ENCODE measurements at regions not wholly inside any gene's neighbourhood (a gene's known extent, or its start where the extent isn't known, plus 50 kb on each side); places are given as distances from the start of the nearest gene placed in this dataset.

DNA sequence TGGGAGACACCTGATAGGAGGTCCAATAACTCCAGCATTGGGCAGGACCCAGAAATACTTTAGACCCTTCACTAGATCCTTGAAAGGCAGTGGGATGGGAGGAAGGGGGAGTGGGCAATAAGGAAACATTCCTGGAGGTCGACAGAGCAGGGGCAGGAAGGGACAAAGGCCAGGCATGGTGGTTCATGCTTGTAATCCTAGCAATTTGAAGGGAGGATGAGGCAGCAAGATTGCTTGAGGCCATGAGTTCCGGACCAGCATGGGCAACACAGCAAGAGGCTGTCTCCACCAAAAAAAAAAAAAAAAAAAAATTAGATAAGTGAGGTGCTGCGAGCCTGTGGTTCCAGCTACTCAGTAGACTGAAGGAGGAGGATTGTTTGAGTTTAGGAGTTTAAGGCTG, 134.9 kb downstream of the JCAD start:
- DNase-seq, result no peak

DNA sequence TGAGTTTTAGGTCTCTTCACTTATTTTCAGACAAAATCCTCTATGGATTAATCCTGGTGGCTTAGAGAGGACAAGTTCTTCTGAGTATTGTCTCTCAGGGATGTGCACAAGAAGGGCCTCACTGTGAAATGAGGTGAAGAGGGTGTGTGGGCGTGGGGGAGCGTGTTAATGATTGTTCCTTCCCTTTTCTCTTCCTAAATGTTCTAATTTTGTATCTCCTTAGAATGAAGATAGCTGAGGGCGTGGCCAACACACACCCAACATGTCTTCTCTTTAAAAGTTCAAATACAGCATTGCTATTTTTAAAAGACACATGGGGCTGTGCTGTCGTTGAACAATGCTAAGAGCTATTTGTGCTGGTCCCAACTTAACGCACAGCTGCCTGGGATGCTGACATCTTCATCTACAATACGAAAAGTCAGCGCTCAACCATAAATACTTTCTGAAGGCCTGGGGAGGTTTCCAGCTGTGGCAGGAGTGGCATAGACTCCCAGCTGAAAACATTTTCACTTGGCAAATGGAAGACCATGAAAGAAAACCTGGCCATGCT, 135.9 kb downstream of the JCAD start:
- no peak for DNase-seq

DNA sequence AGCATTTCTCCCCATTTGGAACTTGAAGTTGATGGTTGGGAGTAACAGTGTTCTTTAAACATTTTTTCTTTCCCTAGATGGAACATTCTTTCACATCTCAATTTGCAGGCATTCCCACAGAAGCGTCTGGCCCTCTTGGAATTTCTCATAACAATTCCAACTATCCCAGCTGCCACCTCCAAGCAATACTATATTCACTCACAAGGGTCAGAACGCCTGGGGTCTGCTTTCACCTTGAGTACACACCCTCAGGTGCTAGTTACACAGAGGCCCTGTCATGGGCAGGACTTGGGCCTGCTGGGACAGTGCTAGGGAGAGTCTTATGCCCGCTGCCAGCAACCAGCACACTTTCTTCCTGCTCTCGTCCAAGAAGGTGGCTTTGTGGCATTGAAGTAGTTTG, 136.5 kb downstream of the JCAD start:
- DNase-seq, result no peak

DNA sequence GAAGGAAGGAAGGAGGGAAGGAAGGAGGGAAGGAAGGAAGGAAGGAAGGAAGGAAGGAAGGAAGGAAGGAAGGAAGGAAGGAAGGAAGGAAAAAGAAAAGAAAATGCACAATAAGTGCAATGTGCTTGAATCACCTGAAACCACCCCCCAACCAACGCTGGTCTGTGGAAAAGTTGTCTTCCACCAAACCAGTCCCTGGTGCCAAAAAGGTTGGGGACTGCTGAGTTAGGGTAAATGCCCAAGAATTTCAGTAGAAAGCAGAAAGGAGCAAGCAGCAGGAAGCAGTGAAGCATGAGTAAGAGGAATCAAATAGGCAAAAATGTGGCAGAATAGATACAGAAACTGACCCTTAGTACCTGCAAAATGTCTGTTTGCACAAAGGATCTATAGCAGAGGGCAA, 137.2 kb downstream of the JCAD start:
- no peak for DNase-seq

DNA sequence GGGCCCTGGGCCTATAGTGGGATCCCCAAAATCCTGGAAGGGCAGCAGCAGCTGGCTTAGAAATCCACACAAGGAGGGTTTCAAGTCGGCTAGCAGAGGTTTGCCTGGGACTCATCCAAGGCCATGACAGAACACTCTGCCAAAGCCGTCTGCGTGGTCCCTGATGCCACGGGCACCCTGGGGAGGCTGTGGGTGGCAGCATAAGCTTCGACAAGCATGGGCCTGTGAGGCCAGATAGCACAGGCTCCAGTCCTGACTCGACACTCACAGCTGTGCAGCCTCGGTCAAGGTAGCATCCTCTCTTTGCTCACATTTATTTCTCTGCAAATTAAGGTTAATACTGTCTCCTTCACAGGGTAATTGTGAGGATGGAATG, 138.3 kb downstream of the JCAD start:
- DNase-seq, result no peak

DNA sequence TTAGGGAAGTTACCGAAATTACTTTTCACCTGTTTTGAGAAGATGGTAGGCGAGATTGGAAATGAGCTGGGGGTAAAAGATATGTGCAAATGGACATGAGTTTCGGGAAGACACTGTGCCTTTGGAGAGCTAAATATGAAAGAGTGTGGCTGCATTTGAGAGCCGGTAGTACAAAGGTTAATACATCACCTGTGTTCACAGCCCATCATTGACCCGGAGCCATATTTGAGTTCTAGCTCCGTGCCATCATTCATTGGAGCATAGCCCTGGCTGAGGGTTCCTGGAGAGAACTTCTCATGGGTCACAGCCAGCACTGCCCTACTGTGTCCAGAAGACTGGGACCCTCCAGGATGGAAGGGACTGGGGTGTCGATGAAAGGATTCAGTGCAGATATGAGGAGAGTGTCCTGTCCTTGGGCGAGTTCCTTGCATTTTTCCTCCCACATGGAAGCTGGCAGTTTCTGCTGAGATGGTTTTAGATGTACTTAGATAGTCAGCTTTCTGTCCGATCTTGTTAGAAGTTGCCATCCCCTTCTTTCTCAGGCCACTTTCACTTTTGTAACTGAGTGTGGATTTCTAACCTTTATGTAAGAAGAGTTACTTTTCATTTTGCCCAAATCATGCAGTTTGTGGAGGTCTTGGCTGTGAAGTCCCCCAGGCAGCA, 138.8 kb downstream of the JCAD start:
- DNase-seq, result no peak

DNA sequence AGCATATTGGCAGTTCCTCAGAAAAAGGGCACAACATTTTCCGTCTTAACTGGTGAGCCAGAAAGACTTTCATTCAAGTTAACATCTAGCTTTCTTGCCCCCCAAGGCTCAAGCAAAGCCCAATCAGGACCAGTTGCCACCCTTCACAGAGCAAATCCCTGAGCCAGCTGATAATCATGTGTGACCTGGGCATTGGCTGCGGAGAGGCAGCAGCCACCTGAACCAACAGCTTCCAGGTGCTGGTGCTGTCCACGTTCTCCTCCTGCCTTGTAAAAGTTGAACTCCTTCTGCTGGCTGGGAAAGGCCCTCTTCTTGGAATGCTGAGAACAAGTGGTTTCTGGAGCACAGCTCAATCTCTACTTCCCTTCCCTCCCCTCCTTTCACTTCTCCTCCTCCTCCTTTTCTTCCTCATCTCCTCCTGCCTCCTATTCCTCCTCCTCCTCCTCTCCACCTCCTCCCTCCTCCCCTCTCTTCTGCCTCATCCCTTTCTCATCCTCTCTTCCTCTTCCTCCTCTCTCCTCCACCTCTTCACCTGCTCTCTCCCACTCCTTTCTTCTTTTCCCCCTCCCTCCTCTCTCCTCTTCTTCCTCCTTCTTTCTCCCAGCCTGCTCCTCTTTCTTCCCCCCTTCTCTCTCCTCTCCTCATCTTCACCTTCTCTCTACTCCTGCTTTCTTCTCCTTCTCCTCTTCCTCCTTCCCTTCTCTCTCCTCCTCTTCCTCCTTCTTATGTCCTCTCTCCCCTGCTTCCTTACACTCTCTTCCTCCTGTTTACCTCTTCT, 140.6 kb downstream of the JCAD start:
- no peak for DNase-seq

DNA sequence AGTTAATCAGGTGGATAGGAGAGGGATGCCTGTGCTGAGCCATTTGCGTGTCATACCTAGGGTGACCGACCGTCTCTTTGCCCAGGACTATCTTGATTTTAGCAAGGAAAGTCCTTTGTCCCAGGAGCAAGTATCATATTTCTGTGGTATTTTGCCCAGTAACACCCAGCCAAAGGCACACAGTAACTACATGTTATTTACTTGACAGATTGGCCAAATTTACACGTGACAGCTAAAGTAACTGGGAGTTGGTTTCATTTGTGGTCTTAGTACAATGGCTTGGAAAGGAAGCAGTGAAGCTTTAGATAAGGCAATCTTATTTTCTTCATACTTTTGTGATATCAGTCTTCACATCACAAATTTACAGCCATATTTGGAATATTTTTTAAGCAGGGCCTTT, 142.1 kb downstream of the JCAD start:
- DNase-seq, result no peak

DNA sequence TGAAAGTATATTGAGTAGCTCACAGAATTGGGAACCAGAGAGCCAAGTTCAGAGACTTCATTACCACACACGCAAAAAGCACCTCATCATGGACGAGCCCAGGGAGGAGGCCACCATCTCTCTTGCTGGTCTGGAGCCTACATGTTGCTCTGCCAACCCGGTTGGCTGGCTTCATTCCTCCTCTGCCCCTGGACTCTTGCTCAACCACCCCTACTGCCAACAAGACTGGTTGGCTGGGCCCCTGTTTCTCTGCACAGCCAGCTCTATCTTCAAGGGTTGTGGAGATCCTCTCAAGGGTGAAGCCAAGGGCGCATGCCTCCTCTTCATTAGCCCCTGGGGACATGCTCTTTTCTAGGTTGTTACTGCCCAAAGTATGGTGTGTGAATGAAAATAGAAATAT, 142.7 kb downstream of the JCAD start:
- no peak for DNase-seq

DNA sequence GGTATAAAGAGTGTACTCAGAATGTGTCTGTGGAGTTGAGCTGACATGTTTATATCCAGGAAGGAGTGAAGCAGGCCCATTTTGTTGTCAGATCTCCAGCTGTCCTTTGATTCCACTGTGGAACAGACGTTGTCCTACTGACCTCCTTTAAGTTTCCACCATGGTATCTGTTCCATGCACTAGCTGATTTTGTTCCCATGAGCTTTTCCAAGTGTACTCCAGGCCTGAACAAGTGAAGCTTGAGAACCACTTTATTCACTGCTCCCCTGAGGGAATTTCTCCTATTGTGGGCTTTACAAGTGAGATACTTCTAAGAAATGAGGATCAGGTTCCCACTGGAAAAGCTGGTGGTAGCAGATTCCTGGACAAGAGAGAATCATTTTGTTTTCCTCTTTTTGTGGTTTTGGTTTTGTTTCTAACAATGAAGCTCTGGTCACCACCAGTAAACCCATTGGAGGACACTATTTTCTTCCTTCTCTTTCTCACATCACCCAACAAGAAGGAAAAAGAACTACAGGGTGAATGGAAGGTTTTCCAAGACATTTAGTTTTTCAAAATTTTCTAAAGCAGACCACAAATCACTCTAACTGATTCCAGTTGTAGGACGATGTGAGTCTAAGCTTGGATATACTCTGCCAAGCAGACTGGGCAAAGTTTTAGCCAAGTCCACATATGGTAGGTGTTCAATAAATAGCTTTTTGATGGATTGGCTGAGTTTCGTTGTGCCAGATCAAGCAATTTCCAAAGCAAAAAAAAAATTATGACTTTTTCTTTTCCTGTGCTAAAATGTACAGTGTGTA, 144.2 kb downstream of the JCAD start:
- no peak for DNase-seq

DNA sequence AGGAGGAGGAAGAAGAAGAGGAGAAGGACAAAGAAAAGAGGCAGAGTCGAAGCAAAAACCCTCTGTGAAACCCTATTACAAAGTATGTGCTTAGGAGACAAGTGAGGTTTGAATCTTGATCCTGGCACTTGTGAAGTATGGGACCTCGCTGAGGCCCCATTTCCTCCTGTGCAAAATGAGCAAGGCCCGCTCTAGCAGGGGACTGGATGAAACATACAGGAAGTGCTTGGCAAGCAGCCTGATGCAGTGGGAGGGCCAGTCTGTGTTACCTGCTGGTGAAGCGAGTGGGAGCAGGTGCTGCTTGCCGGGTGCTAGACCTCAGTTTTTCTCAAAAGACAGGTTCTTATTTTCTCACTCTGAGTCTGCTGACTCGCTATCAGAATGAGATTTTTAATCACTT, 150.4 kb downstream of the JCAD start:
- peak; percentile 45 for DNase-seq

DNA sequence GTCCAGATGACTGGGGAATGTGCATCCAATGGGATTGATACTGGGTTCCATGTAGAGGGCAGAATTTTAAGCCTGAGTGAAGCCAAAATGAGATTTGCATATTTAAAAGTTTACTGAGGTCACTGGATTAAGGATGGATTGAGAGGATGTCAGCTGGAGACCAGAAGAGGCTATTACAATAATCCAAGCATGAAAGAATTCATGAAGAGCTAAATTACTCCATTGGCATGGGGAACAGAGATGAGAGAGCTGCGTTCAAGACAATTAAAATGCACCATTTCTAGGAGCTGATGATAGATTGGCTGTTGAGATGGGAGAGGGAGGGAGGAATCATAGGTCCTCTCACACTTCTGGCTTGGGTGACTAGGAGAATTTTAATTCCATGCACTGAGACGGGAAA, 158.5 kb downstream of the JCAD start:
- no peak for DNase-seq

DNA sequence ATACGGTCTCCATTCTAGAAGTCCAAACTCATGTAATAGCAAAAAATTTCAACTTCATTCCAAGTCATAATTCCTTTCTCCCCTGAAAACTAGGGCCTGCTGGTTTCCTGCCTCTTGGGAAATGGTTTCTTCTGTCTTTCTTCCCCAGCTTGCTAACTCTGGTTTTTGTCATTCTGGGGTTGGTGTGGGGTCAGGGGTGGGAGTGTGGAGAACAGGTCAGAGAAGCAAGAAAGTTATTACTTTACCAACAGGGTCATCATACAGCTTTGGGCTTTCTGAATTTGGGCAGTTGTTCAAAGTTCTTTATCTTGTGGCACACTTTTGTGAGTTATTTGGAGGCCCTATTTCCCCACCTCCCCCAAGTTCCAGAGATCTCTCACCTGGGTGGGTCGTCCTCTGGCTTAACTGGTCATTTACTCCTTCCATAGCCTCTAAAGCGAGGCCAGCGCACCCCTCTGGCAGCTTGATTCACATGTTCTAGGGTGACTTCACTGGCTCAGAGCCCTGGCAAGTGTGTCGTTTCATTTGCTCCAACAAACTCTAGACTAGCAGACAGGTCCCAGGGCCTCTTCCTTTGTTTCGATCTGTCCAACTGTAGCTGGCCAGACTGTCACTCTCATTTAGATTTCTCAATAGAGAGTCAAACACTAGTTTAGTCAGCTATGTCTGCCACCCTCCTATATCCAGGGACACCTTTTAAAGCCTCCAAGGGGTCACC, 161.2 kb downstream of the JCAD start:
- DNase-seq, result no peak

DNA sequence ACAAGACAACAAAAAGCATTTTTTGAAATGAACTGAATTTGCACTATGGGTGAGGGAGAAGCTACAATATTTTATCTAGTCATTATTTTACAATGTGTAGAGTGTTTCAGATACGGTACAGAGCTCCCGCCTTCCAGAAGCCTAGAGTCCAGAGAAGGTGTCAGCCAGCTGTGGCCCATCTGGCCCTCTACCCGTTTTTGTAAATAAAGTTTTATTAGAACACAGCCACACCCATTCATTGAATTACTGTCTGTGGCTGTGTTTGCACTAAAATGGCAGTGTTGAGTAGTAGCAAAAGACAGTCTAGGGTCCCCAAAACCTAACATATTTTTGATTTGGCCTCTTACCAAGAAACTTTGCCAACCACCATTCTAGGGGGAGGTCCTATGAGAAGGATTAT, 162.0 kb downstream of the JCAD start:
- no peak for DNase-seq

DNA sequence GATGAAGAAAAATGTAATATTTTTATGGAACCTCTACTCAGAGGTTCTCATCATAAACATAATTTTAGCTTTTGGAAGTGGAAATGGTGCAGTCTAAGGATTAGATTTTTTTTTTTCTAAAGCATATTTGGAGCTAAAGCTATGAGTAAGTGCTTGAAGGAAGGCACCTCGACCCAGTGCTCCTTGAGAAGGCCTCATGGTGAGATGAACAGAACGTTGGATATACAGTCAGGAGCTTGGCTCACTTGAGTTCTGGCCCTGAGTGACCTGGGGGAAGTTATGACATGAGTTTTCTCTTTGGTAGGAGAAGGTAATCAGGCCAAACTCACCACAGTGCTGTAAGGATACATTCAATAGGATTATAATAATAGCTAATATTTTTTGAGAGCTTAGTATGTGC, 163.3 kb downstream of the JCAD start:
- no peak for DNase-seq

DNA sequence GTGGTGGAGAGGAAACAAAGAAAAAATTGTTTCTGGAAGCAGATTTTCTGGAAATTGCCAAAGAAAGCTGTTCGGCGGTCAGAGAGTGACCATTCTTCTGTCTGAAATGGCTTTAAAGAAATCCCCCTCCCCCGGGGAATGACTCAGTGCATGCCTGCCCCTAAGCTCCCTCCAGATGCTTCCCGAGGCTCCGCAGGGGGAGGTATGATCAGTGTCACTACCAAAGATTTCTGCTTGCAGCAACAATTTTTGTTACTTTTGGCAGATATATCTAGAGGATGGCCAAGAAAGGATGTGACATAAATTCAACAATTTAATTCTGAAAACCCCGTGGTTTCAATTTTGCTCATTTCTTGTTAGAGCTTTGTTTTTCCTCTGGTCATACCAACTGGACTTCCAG, 163.9 kb downstream of the JCAD start:
- DNase-seq, result no peak

DNA sequence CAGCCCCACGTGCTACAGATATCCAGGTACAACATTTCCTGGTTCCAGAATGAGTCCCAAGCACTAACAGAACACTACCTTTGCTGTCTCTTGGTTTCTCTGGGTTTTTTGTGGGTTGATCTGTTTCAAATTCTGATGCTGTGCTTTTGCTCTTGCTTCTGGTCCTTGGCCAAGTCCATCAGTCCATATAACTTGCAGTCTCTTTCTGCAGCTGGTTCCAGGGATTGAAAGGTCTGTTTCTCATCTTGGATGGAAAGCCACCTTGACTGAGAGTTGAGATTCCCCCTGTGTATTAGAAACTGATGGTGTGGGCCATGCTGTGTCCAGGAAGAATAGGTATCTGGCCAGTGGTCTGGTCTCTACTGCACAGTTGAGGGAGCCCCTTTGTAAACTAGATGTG, 171.1 kb downstream of the JCAD start:
- no peak for DNase-seq

DNA sequence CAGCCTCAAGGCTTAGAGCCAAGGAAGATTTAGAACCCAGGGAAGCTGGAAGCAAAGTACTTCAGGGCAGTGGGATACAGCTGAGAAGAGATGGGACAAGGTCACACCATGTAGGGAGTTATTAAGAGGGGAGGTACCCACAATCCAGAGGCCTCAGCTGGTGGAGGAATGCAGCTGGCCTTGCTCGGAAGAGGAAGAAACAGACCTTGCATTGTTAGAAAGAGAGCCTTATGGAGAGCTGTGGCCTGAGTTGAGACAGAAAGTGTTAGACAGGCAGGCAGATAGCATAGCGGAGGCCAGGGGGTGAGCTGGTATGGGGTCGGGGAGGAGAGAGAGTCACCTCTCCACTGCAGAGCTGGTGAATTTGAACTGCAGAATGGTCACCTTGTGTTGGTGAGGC, 173.1 kb downstream of the JCAD start:
- DNase-seq, result no peak

DNA sequence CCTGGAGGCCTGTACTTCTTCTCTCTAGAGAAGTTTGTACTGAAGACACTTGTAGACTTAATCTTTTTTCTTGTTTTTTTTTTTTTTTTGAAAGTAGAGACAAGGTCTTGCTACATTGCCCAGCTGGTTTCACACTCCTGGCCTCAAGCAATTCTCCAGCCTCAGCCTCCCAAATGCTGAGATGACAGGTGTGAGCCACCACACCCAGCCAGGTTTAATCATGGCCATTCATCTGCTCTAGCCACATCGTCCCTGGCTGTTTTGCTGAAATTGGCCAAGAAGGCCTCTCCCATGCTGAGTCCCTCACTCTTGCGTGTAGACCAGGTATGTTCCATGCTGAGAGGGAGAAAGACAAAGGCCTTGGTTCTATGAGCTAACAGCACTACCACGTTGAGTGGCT, 176.2 kb downstream of the JCAD start:
- DNase-seq, result no peak

DNA sequence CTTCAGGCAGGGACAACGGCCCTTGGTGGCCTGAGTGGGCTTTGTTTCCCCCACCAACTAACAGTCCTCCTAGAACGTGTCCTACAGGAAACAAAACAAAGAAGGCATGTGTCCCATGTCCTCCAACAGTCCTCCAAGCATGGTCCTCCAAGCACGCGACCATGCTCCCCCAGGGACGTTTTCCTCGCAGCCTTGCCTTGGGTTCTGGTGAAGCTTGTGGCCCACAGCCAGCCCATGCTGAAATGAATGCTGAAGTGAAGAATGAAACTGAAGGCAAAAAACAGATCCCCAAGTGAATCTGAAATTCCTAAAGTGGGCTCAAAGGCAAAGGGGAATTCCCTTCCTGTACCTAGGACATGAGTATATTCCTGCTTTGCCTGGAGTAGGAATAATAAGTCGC, 176.6 kb downstream of the JCAD start:
- no peak for DNase-seq

DNA sequence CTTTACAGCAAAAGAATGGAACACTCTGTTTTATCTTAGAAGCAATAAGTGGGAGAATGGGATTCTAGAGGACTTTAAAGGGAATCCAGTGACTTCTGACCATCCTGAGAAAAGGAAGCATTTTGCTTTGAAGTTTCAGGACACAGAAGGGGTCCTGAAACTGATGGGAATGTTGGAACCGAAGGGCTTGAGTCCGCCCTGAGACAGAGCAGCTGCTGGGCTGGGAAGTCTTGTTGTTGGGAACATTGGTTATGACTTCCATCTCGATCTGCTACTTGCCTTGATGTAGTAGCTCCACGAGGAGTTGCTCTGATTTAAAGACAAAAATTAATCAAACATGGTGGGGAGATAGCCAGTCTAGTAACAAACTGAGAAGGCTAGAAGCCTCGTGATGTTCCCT, 177.6 kb downstream of the JCAD start:
- DNase-seq, result no peak

DNA sequence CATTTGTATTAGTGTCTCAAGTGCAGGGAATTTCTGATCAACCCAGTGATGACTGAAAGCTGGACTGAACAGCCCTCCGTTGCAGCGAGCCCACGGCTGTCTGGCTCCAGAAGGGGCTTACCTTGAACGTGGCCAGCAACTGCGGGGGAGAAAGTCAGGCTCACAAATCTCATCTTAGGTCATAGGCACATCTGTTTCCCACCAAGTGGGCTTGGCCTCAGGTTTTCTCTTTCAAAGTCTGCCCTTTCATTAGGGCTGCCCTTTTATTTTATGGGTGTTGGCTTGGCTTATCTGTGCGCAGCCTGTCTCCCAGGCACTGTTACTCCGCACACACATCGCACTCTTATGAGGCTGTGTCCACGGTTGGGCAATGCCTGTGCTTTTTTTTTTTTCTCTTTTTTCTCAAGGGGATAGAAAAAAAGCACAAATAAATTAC, 178.0 kb downstream of the JCAD start:
- no peak for DNase-seq

DNA sequence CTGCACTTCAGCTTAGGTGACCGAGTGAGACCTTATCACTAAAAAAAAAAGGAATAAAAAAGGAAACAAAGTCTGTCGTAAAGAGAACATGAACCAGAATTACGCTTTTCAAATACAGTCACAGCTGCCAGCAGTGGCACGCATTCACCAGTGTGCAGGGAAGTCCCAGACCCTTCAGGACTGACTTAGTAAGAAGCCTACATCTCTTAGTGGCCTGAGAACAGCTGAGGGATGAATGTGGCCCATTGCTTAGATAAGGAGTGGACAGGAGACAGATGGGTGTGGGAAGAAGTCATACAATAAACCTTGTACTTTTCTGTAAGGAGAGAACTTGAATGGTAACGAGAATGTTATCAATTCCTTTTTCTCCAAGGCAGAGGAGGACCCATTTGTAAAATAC, 178.5 kb downstream of the JCAD start:
- DNase-seq, result no peak

All from CD4-positive, alpha-beta T cell treated with Interleukin-6 for 4 hours (primary cell).